COR-L47 (cell line): ENCODE measurements at regions not wholly inside any gene's neighbourhood (a gene's known extent, or its start where the extent isn't known, plus 50 kb on each side); places are given as distances from the start of the nearest gene placed in this dataset.

ENCODE experiments used
- DNase-seq: peaks from one replicate; lab custom pipeline; 2025; lab: John Stamatoyannopoulos, UW

DNA sequence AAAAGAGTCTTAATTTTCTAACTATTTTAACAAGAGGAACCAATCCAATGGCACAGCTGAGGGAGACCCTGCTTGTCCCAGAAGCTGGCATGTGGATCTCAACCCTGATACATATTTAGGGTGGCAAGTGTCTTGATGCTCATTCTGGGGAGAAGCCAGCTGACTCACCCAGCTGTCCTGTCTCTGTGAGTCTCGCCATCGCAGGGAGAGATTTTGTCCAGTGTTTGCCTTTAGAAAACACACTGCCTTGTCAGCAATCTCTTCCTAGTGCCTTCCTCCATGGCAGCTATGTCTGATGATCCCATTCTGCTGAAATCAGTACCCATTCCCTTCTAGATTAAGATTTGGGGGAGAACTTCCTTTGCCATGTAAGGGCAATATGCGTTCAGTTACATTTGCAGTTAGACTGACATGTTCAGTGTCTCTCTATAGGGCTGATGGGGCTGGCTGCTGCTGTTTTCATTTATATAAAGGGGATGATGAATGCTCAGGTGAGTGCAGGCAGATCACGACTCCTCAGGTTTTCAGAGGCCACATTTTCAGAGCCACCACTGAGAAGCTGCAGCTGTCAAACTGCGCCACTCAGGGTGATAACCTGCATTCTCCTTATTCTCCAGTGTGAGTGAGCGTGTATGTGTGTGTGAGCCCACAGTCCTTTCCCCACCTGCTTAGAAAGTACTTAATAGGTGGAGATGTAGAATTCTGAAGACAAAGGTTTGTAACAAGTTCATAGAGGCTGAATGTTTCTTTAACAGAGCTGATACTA, 217.0 kb downstream of the GAS1 start:
- no peak for DNase-seq

DNA sequence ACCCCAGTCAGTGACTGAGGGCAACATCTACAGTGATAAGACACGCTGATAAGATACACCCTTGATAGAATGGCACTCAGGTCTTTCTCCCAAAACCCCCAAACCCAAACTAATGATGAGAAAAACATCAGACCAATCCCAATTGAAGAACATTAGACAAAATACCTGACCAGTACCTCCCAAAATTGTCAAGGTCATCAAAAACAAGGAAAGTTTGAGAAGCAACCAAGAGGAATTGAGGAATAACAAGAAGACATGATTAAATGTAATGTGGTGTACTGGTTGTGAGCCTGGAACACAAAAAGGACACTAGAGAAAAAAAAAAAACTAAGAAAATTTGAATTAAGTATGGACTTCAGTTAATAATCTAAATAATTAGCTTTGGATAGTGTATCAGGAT, 222.8 kb downstream of the GAS1 start:
- no peak for DNase-seq

DNA sequence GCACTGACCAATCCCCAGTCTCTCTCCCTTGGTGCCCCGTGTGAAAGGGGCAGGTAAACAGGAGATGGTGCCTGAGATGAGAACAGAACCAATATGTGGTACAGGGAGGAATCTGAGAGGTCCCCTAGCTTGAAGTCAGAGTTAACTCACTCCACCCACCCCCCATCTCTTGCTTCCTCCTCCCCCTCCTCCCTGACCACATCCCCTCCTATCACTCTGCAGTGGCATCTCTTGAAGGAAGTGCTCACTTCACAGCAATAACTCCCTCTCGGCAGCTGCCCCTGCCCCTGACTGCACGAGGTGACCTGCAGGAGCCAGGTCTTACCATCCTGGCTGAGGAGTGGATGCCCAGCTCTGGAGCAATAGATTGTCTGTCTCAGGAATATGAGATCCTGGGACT, 224.0 kb downstream of the GAS1 start:
- DNase-seq, result no peak

DNA sequence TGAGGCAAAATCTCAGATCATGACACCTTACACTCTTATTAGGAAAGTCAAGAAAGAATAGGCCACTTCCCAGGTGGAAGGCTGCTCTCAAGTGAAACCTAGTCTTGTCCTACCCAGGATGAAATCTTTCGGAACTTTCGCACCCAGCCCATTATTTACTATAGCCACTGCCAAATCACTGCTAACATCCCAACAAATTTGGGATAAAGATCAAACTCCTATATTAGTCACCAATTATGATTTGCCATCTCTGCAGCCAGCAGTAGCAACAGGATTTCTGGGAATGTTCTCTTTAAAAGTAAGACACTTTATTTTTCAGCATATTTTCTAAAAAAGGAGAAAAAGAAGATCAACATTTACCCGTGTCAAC, 224.6 kb downstream of the GAS1 start:
- DNase-seq, result no peak

DNA sequence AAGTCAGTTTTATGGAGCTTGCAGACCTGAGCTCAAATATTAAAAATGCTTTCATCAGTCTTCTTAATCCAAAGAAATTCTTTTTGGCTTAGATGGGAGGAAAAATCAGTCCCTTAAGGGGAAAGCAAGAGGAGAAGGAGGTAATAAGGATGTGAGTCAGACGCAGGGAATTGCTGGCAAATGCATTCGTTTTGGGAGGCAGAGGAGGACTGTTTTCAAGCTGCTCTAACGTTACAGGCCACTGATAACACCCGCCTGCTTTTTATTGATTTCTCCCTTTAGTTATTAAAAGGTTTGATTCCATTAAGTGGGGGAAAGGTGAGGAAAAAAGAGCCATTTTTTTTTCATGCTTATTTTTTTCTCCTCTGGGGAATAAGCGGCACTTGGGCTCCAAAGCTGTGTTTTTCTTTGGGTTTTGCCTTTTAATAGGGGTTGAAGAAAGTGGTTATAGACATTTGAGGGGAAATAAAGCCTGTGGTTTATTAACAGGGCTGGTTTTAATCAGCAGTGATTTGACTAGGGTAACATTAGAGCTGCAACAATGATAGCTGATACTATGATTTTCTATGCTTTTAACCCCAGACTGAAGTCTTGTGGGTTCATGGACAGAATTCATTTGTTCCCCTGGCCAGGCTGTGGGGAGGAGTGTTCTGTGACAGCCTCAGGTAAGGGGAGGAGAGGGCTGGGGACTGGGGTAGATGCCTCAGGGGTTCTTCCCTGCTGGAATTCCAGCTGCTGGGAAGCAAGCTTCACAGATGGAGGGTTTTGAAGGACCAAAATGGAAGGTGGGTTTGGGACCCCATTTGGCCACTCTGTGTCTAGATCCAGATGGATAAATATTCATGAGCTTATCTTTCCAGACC, 225.2 kb downstream of the GAS1 start:
- no peak for DNase-seq

DNA sequence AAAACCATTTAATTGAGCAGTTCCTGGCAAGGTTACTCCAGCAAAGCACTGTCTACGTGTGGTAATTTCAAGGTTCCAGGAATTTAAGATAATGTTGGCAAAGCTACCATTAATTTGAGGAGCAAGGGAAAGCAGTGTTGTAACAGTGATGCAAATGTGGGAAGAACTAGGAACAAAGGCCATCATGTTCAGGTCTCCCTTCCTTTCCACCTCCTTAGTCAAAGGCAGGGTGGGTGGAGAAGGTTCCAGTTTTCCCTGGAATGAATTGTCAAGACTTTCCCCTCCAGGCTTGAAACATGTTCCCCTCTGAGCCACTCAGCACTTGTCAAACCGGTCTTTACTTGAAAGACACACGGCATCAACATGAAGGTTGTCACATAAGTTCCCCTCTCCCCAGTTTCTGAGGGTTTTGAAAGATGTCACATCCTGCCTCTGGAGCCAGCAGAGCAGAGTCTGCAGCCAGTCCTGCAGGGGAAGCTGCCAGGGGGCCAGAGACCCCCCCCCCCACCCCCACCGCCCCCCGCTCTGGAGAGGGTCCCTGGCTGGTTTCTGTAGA, 226.0 kb downstream of the GAS1 start:
- DNase-seq, result no peak

DNA sequence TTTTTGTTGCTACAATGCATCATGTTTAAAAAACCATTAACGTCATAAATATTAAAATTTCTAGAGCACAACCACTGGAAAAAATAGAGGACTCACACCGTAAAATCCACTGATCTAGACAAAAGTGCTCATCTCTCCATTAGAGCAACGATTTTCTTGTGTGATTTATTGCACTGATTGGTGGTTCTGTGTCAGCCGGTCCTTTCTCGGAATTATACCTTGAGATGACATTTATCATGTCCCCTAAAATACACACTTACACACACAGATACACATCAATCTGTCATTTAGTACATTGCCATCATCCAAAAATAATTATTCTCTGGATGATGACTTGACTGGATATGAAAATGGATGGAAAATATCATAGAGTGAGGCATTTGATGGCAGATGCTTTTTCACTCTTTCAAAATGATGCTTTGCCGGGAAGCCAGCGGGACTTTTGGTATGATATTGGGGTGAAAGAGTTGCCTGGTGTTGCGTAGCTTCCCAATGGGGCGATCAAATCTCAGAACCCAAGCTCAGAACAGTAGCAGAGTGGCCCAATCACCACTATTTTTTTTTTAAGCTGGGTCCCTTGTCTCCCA, 226.6 kb downstream of the GAS1 start:
- DNase-seq, result no peak

DNA sequence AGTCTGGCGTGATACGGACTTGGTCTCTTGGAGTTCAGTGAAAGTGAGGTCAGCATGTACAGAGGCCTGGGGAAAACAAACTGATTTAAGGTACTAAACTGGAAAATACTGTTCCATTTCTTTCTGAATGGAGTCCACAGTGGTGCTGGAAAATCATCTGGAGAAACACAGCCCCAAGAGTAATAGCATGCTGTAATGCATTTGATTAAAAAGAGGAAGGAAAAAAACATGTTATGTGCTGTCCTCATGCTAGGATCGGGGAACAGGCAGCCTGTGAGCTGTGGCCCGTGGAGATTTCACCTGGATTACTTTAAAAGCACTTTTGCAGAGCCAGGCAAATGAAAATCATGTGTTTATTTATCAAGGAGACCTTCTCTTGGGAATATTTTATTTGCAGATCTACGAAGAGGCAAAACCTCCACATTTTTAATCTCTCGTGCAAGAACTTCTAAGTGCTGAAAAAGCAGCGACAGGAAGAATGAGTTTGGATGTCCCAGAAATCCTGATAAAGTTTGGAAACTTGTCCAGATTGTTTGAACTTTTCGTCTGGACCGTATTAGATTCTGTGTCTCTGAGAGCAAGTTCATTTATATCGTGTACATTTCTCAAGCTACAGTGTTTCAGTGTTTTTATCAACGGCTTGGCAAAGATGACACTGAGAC, 228.8 kb downstream of the GAS1 start:
- DNase-seq, result no peak

DNA sequence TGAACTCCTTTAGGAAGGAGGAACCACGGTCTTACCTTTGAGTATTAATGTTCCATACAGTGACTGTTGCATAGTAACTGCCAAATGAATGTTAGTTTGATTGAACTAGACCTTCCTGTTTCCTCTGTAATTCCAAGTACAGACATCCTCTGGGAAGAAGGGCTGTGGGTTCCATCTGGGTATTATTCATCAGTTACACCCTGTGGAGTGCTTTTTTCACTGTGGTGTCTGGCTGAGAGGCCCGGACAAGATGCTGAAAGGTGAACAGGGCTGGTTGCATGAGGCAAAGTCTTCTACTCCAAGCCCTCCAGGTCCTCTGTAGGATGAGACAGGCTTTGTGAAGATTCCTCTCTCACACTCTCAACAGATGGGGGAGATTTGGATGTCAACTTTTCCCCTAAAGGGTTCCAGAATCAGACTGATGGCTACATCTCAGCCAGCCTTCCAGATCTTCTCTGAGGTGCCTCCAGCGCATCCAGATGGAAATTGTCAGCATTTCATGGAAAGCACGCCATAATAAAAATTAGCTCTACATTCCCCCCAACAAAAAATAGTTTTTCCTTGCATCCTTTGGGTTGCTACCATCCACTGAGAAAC, 230.9 kb downstream of the GAS1 start:
- DNase-seq, result no peak

DNA sequence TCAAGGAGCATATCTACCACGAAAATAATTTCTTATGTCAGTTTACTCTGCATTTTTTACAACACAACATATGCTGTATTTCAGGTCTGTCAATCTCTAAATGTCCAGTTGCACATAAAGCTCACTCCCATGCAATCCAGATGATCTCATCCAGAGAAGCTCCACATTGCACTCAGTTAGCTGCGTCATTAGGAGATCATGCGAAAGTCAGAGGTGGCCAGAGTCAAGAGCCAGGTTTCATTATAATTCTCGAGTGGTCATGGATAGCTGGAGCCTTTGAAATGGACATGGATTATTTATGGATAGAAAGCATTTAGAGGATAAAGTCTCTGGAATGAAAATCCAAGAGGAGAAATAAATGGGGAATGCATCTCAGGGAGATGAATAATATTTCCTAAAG, 232.3 kb downstream of the GAS1 start:
- no peak for DNase-seq

DNA sequence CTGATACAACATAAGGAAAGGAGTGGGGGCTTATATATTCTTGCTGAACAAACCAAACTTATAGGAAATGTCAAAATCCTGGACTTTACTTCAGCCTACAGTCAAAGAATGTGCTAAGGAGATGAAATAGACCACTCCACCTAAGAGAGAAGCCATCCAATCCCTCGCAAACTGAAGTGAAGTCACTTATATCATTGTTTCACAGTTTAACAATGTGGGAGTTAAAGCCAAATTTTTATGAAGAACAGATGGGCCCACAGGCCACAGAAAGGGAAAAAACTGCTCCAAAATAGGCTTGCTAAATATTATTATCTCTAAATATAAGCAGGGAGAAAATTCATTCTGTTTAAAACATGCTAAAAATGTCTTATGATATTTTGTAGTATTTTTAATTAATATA, 233.3 kb downstream of the GAS1 start:
- no peak for DNase-seq

DNA sequence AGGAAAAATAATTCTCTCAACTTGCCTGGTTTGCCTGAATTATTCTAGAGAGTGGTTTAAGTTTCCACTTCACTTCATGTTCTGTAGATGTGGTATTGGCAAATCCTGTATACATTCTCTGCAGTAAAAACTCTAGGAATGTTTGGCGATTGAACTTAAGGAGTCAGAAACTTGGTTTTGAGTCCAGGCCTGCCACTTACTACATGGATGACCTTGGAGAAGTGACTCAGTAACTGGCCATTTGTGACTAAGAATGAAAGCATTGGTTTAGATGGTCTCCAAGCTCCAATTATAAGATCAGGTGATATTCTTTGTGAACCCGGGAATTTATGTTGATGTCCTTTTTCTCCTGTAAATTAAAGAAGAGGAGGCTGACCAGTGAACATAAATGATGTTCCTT, 233.8 kb downstream of the GAS1 start:
- DNase-seq, result no peak

DNA sequence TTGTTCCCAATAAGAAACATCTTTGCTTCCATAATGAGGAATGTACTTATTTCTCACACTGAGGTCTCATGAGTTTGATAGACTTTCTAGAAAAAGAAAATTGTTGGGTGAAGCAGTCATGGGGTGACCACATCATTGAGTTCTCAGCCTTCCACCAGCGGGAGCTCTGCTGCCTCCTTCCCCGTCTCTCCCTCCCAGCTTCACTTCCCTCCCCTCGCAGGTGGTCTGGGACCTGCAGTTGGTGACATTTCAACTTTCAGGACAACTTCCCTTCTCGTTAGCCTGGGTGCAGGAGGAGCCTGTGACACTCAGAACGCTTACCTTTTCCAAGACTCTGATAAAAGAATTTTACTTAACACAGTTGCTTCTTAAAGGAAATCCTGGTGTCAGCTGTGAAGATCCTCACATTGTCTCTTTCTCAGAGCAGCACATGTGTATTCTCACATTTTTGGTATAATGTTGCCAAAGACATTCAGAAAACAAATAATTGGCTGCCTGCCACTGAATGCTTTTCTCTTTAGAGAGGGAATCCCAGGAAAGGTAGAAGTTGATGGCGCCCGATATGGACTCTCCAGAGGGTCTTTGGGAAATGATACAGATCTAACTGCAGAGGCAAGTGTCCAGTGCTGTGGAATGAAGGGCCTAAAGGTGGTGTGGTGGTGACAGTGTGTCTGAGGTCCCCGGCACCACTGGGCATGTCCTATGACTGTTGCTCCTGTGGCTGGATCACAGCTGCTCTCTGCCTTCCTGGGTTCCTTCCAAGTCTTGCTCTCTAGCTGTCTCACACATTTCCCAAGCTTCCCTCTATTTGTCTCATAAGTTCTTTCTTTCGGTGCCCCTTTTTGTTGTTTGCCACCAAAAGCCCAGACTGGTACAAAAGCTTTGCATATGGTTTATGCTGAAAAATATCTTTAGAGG, 238.1 kb downstream of the GAS1 start:
- no peak for DNase-seq

DNA sequence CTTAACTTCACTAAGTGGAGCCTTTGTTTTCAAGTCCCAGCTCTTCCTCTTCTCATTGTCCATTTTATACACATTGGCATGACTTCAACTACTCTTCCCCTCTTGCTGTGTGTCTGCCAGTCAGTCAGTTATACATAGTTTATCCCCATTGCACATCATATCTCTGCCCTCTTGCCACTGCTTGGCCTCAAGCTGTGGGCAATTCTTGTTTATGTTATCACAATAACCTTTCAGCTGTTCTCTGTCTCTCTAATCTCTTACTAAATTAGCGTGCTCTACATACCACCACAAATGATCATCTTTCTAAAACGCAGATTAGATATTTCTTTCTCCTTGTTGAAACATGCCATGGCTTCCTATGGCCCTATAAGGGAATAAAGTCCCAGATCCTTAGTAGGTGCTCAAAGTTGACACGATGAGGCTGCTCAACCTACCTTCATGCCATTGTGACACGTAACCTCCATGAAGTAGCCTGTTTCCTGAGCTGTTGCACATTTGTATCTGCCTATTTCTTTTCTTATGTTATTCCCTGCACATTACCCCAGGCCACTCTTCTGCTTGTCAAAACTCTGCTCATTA, 239.3 kb downstream of the GAS1 start:
- DNase-seq, result no peak

DNA sequence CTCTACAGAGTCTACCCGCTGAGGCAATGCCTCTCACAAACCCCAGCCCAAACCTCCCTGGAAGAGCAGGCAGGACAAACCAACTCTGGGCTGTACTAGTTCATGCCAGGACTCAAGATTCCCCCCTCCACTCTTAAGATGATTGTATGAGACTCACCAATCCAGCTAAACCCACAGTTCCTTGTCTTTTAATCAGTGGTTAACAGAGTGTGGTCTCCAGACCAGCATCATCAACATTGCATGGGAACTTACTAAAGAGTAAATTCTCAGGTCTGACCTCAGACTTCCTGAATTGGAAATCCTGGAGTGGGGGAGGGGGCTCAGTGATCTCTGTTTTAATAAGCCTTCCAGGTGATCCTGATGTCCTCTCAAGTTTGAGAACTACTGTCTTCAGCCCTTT, 240.9 kb downstream of the GAS1 start:
- no peak for DNase-seq

DNA sequence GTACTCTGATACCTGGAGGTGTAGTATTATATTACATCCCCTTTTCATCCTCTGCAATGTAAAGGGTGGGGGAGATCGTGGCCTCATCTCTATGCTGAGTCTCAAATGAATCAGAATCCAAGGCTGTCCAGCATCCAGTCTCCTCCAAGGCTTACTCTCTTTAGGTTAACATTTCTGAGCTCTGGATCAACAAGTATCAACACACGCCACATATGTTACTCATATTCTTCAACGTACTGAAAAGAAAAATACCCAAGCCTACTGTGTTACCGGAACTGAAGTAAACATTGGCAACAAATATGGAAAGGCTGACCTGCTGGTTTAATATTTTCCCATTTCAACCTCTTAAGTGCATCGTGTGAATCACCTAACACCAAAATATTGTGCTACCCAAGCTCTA, 241.8 kb downstream of the GAS1 start:
- no peak for DNase-seq

DNA sequence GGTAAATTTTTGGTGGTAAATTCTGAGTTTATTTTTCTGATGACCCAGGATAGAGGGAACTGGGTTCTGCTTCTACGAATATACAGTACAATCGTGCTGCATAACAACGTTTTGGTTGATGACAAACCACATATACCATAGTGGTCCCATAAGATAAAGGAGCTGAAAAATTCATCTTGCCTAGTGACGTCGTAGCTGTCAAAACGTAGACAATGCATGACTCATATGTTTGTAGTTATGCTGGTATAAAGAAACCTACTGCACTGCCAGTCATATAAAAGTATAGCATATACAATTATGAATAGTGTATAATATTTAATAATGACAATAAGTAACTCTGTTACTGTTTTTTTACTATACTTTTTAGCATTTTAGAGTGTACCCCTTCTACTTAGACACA, 244.0 kb downstream of the GAS1 start:
- DNase-seq, result no peak

DNA sequence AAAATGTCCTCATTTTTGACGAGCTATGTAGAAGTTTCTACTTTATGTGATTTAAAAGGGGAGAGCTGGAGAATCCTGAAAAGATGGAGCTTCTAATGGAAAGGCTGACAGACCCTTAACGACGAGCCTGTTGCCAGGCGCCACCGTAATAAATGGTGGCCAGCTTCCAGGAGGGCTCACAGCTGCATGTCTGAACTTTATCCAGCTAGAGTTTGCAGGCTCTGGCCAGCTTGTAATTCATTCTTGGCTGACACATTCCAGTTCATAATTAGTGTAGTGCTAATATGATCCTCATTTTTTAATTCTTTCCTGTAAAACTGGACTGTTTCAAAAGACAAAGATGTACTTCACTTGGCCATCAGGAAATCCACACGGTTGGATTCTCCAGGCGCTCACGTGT, 246.7 kb downstream of the GAS1 start:
- no peak for DNase-seq

DNA sequence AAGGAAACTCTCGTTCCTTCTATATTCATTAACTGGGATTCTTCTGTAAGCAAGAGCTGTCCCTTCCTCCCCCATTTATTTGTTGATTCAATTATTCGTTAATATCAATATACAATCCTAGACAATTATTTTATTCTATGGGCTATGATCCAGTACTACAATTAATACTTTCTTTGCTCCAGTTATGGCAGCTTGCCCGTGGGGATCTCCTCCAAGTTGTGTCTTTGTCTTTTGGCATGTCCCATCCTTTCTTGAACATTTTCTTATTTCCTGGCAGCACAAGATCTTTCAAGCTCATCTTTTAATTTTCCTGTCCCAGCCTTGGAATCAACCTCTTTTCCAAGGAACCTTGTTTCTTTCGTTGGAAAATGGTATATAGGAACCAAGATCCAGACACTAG, 249.3 kb downstream of the GAS1 start:
- DNase-seq, result no peak

DNA sequence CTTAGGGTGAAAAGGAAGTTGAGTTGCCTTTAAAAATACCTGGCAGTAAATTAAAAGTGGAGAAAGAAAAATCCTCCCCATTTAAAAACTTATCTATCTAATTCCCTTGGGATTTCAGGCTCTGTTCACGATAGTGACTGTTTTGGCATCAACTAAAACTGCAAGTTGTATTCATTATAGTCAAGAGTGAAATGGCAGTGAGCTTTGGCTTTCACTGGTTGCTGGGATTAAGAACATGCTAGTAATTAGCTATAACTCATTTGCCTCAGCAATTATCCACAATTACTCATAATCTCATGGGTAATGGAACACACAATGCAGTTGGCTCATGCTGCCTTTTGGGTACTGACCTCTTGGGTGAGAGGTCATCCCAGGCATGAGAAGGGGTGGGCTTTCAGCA, 250.1 kb downstream of the GAS1 start:
- no peak for DNase-seq
